B cell (primary cell): ENCODE measurements at regions not wholly inside any gene's neighbourhood (a gene's known extent, or its start where the extent isn't known, plus 50 kb on each side); places are given as distances from the start of the nearest gene placed in this dataset.

Source experiments
- ATAC-seq: fragments of 200-7000 bp; cut with Tn5 transposase; one replicate; pipeline ENCODE4 v1.10.0; 2021; ENCODE audit warnings: low read depth, mild to moderate bottlenecking, moderate number of reproducible peaks, moderate library complexity
- CTCF ChIA-PET: fragments of 350-600 bp; sonication (Branson Sonifier 250); formaldehyde crosslinking; loops from one replicate; lab custom pipeline; 2021; ENCODE audit warnings: antibody characterized with exemption, inconsistent platforms; lab: Charles Lee
- POLR2A ChIA-PET: fragments of 350-600 bp; sonication (Branson Sonifier 250); formaldehyde crosslinking; loops from one replicate; lab custom pipeline; 2021; ENCODE audit warnings: antibody characterized with exemption; lab: Charles Lee
- DNase-seq: peaks from one replicate; pipeline ENCODE4 v3.0.0; 2013
- H2AFZ ChIP-seq: 2 replicates; pipeline ENCODE4 v1.6.1; 2012; ENCODE audit warnings: mild to moderate bottlenecking, low read depth, low read length; ENCODE audit not compliant: insufficient read depth, poor library complexity, severe bottlenecking
- H3K27ac ChIP-seq, 2 donors: 1 replicate in 1 of 2; 2 replicates in 1 of 2; pipeline ENCODE4 v1.5.1; 2012 to 2013; ENCODE audit warnings: low read length in 2 of 2, mild to moderate bottlenecking in 2 of 2, moderate library complexity in 1 of 2
- H3K27me3 ChIP-seq, 4 experiments: fragments of 200-600 bp in 1 of 4; sonication (generic) in 1 of 4; replicated peaks in 1 of 4; 1 replicate in 2 of 4; 2 replicates in 2 of 4; pipeline versions ENCODE4 v1.6.1 to v1.7.0; 2013 to 2016; ENCODE audit warnings: low read length in 3 of 4, mild to moderate bottlenecking in 2 of 4, mixed read lengths in 1 of 4, moderate library complexity in 1 of 4; ENCODE audit not compliant: insufficient read depth in 4 of 4, control insufficient read depth in 3 of 4; ENCODE audit errors: control extremely low read depth in 1 of 4
- H3K36me3 ChIP-seq, 2 experiments: replicated peaks in 1 of 2; 1 replicate in 1 of 2; 2 replicates in 1 of 2; pipeline versions ENCODE4 v1.6.1 to v1.7.1; 2013; ENCODE audit warnings: low read length in 1 of 2; ENCODE audit not compliant: insufficient read depth in 2 of 2, control insufficient read depth in 1 of 2; ENCODE audit errors: control extremely low read depth in 1 of 2, extremely low read depth in 1 of 2
- H3K4me1 ChIP-seq, 2 donors: fragments of 200-600 bp in 1 of 2; sonication (generic) in 1 of 2; 1 replicate in 1 of 2; 2 replicates in 1 of 2; pipeline versions ENCODE4 v1.5.1 to v1.6.1; 2013 to 2017; ENCODE audit warnings: low read length in 2 of 2; ENCODE audit not compliant: control insufficient read depth in 2 of 2, insufficient read depth in 2 of 2
- H3K4me2 ChIP-seq: replicated peaks from 2 replicates; pipeline ENCODE3; 2012; ENCODE audit warnings: mild to moderate bottlenecking, low read depth, low read length; ENCODE audit not compliant: poor library complexity, severe bottlenecking
- H3K4me3 ChIP-seq, 5 experiments: fragments of 200-600 bp in 1 of 5; sonication (generic) in 1 of 5; 1 replicate in 3 of 5; 2 replicates in 2 of 5; pipeline versions ENCODE4 v1.5.1 to v1.7.0; 2011 to 2016; ENCODE audit warnings: low read length in 4 of 5, mild to moderate bottlenecking in 4 of 5, low read depth in 2 of 5, control low read depth in 1 of 5, moderate library complexity in 1 of 5; ENCODE audit not compliant: insufficient read depth in 1 of 5; ENCODE audit errors: control extremely low read depth in 1 of 5, extremely low read depth in 1 of 5
- H3K79me2 ChIP-seq: fragments of 200-600 bp; sonication (generic); one replicate; pipeline ENCODE4 v1.6.0; 2016; ENCODE audit warnings: low read length; ENCODE audit not compliant: control insufficient read depth, insufficient read depth
- H3K9ac ChIP-seq: fragments of 200-600 bp; sonication (generic); 2 replicates; pipeline ENCODE4 v1.6.1; 2017; ENCODE audit warnings: mild to moderate bottlenecking, low read length, moderate library complexity
- H3K9me3 ChIP-seq, 3 donors: one replicate each; pipeline versions ENCODE4 v1.6.1 to v1.7.1; 2013; ENCODE audit warnings: low read length in 2 of 3; ENCODE audit not compliant: control insufficient read depth in 2 of 3, insufficient read depth in 1 of 3; ENCODE audit errors: control extremely low read depth in 1 of 3
- H4K20me1 ChIP-seq: 2 replicates; pipeline ENCODE4 v1.6.0; 2012; ENCODE audit warnings: mild to moderate bottlenecking, low read length; ENCODE audit not compliant: insufficient read depth, control insufficient read depth, poor library complexity, severe bottlenecking
- H3K27ac Mint-ChIP-seq: one replicate; pipeline ENCODE4 v1.8.0; 2021; ENCODE audit warnings: mixed read lengths
- H3K27me3 Mint-ChIP-seq: one replicate; pipeline ENCODE4 v1.8.0; 2021; ENCODE audit warnings: mixed read lengths
- H3K4me1 Mint-ChIP-seq: one replicate; pipeline ENCODE4 v1.8.0; 2021; ENCODE audit warnings: mixed read lengths
- H3K4me3 Mint-ChIP-seq: one replicate; pipeline ENCODE4 v1.8.0; 2021; ENCODE audit warnings: mixed read lengths
- H3K9me3 Mint-ChIP-seq: one replicate; pipeline ENCODE4 v1.8.0; 2022; ENCODE audit warnings: mixed read lengths; ENCODE audit not compliant: insufficient read depth
- CTCF ChIP-seq: fragments of 200-600 bp; IDR thresholded peaks from one replicate; pipeline ENCODE4 v1.8.0; 2022; ENCODE audit warnings: antibody characterized with exemption, mild to moderate bottlenecking
- EZH2 ChIP-seq: IDR thresholded peaks from 2 replicates; pipeline ENCODE4 v1.6.1; 2012; ENCODE audit warnings: borderline replicate concordance, low read depth, mild to moderate bottlenecking, moderate library complexity, low read length; ENCODE audit not compliant: insufficient read depth, poor library complexity, severe bottlenecking
- WGBS: methylation state at CpG from one replicate; pipeline ENCODE4 v1.1.5; 2013; ENCODE audit warnings: missing lambda C conversion rate; ENCODE audit not compliant: insufficient coverage; 5-methylcytosine and 5-hydroxymethylcytosine counted together
- intact Hi-C: fragments of 100-400 bp; cut with micrococcal nuclease; formaldehyde crosslinking; loops from one replicate; pipeline ENCODE4 v1.10.0; 2022

GRCh38 chr4:100778431-100778830 lies 260.6 kb upstream of the EMCN start:
- Histone ChIP-seq H3K27ac (no peak overlapping the region), H3K9ac (no peak overlapping the region), H3K9me3 (peaks cover 0 to 9% (median 0%) of the 10 kb centered on the region in 3 donors), H3K4me1 (no peaks in the 10 kb centered on the region), H3K4me2 (no peak overlapping the region), H2AFZ (no peak overlapping the region), H3K4me3 (no peak overlapping the region), H3K27me3 (no peaks in the 10 kb centered on the region), H4K20me1 (no peaks in the 10 kb centered on the region), H3K79me2 (no peaks in the 10 kb centered on the region), H3K36me3 (no peaks in the 10 kb centered on the region)
- POLR2A ChIA-PET: no interaction called here
- Mint-ChIP-seq H3K27me3 (peaks cover 9% of the 10 kb centered on the region), H3K27ac (no peak overlapping the region), H3K4me1 (no peaks in the 10 kb centered on the region), H3K9me3 (no peaks in the 10 kb centered on the region), H3K4me3 (no peak overlapping the region)
- ATAC-seq (no peak), DNase-seq (no peak)
- CTCF ChIA-PET: no interaction called here
- intact Hi-C loops: no loop called here
- TF ChIP-seq EZH2 (no peak), CTCF (no peak)
- over 99% methylated on average over 5 of the region's 5 CpGs for WGBS

GRCh38 chr4:100762738-100763137 lies 244.9 kb upstream of the EMCN start:
- Histone ChIP-seq H3K4me1 (no peaks in the 10 kb centered on the region), H3K27me3 (no peaks in the 10 kb centered on the region), H3K9me3 (peaks cover 0 to 11% (median 2%) of the 10 kb centered on the region in 3 donors), H3K79me2 (no peaks in the 10 kb centered on the region), H3K36me3 (no peaks in the 10 kb centered on the region), H2AFZ (no peak overlapping the region), H3K27ac (no peak overlapping the region), H3K4me3 (no peak overlapping the region), H3K4me2 (no peak overlapping the region), H4K20me1 (no peaks in the 10 kb centered on the region), H3K9ac (no peak overlapping the region)
- Mint-ChIP-seq H3K9me3 (peaks cover 10% of the 10 kb centered on the region), H3K4me3 (no peak overlapping the region), H3K27me3 (peaks cover 28% of the 10 kb centered on the region), H3K4me1 (no peaks in the 10 kb centered on the region), H3K27ac (no peak overlapping the region)
- intact Hi-C loops: no loop called here
- no peak for DNase-seq
- WGBS: no CpG with 5 or more reads among the region's 1 CpG
- CTCF ChIA-PET: no interaction called here
- no peak for TF ChIP-seq CTCF
- TF ChIP-seq EZH2: no peak
- ATAC-seq: no peak
- POLR2A ChIA-PET: no interaction called here
